ENCODE measurements at regions not wholly inside any gene's neighbourhood (a gene's known extent, or its start where the extent isn't known, plus 50 kb on each side); places are given as distances from the start of the nearest gene placed in this dataset.
"Not testable (repeated sequence)": the region's sequence is repeated elsewhere in the genome, so short reads cannot be mapped to it uniquely, and the experiment has no call there.

- DNase-seq (ENCODE audit: low read depth), result no peak
Measured at GRCh38 chr6:103578115-103578514, 1281.6 kb downstream of the HACE1 start.

DNA sequence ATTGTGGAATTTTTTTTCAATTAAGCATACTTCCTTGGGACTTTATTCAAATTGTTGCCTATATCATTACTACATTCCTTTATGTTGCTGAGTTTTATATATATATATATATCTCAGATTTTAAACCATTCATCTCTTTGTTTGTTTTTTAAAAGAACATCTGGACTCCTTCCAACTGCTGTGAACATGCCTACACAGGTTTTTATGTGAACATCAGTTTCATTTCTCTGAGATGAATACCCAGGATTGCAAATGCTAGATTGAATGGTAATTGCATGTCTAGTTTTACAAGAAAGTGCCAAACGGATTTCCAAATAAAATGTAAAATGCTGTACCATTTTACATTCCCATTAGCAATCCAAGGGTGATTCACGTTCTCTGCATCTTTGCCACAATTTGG is 1289.3 kb downstream of the HACE1 start:
- no peak for DNase-seq (ENCODE audit: low read depth)

DNA sequence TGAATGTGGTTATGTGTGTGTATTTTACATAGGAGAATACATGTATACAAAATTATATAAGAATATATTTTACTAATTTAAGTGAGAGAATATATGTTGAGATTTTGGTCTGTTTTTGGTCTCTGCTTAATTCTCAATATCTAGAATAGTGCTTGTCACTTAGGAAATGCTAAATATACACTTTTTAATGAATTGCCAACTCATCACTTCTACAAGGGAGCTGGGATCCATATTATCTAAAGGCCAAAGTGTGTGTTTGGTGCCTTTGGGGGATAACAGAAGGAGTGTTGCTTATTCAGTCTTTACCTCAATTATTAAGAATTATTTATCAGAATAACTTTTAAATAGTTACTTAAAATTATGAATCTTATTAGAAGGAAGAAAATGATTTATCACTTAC is 1304.8 kb downstream of the HACE1 start:
- no peak for DNase-seq (ENCODE audit: low read depth)

GRCh38 chr6:103538381-103538780 is 1321.3 kb downstream of the HACE1 start:
- no peak for DNase-seq (ENCODE audit: low read depth)

GRCh38 chr6:103534814-103535213 is 1324.9 kb downstream of the HACE1 start:
- DNase-seq (ENCODE audit: low read depth), result no peak

GRCh38 chr6:103534095-103534494 is 1325.6 kb downstream of the HACE1 start:
- no peak for DNase-seq (ENCODE audit: low read depth)

- no peak for DNase-seq (ENCODE audit: low read depth)
Measured at GRCh38 chr6:103522045-103522444, 1337.7 kb downstream of the HACE1 start.

DNA sequence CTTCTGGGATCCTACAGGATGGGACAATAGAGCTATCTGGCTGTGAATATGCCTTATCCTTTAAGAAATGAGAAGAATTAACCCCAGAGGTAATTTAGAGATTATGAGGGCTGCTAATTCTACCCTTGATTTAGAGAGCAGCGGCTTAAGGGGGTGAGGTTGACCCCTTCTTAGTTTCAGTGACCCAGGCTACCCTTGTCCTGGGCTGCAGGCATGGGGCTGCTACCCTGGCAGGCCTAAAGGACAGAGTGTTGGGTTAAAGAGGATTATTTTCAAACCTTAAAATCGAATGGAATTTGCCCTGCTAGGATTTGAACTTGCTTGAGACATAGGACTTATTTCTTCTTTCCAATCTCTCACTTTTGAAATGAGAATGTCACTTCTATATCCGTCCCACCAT is 1343.4 kb downstream of the HACE1 start:
- no peak for DNase-seq (ENCODE audit: low read depth)

GRCh38 chr6:103507052-103507451 is 1352.7 kb downstream of the HACE1 start:
- no peak for DNase-seq (ENCODE audit: low read depth)

GRCh38 chr6:103505155-103505518 is 1354.6 kb downstream of the HACE1 start:
- no peak for DNase-seq (ENCODE audit: low read depth)

DNA sequence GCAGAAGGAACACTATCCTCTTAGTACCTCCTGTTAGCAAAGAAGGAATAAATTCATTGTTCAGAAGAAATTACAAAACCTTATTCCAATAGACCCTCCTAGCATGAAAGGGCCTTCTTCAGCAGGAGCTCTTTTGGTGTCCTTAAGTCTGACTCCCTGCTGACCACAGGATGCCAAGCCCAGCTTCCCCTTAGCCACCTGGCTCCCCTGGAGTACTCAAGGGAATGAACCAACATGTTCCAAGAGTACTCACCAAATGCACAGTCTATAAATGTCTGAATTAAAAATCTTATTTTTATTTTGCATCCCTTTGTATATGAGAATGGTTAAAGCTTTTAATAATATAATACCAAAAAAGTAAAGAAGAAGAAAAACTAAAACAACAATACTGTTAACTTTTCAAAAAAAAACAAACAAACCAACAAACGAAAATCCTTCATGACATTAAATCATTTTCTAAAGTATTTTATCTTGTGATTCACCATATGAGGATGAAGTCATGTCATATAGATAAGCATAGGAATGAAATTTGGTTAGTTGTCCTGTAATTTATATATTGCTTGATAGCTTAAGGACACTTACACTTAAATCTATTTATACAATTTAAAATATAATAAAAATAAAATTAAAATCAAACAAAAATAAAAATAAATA is 1355.1 kb downstream of the HACE1 start:
- no peak for DNase-seq (ENCODE audit: low read depth)

DNA sequence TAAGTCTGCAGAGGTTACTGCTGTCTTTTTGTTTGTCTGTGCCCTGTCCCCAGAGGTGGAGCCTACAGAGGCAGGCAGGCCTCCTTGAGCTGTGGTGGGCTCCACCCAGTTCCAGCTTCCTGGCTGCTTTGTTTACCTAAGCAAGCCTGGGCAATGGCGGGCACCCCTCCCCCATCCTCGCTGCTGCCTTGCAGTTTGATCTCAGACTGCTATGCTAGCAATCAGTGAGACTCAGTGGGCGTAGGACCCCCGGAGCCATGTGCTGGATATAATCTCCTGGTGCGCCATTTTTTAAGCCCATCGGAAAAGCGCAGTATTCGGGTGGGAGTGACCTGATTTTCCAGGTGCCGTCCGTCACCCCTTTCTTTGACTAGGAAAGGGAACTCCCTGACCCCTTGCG is 1363.1 kb downstream of the HACE1 start:
- not testable (repeated sequence) for DNase-seq (ENCODE audit: low read depth)

DNA sequence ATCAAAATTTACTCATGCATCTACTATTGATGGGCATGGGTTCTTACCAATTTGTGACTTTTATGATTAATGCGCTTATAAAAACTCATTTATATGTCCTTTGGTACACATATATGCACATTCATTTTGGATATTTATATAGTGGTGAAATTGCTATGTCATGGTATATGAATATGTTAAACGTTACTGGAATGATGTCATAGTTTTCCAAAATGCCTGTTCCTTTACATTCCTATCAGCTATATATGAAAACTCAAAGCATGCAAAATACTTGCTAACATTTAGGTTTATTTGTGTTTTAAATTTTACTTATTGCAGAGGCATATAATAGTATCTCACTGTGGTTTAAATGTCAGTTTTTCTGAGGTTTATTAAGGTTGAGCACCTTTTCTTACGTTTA is 1403.1 kb downstream of the HACE1 start:
- no peak for DNase-seq (ENCODE audit: low read depth)

- DNase-seq (ENCODE audit: low read depth), result no peak
Measured at GRCh38 chr6:103455275-103455674, 1404.4 kb downstream of the HACE1 start.

GRCh38 chr6:103409475-103409874 is 1450.2 kb downstream of the HACE1 start:
- no peak for DNase-seq (ENCODE audit: low read depth)

- no peak for DNase-seq (ENCODE audit: low read depth)
Measured at GRCh38 chr6:103405321-103405720, 1454.4 kb downstream of the HACE1 start.

GRCh38 chr6:103404799-103405198 is 1454.9 kb downstream of the HACE1 start:
- no peak for DNase-seq (ENCODE audit: low read depth)

DNA sequence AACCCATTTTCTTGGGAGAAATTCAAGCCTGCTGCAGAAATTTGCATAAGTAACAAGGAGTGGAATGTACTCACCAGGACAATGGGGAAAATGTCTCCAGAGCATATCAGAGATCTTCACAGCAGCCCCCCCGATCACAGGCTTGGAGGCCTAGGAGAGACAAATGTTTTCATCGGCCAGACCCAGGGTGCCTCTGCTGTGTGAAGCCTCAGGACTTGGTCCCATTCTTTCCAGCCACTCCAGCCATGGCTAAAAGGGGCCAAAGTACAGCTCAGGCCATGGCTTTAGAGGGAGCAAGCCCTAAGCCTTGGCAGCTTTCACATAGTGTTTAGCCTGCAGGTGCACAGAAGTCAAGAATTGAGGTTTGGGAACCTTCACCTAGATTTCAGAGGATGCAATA is 1463.0 kb downstream of the HACE1 start:
- no peak for DNase-seq (ENCODE audit: low read depth)

DNA sequence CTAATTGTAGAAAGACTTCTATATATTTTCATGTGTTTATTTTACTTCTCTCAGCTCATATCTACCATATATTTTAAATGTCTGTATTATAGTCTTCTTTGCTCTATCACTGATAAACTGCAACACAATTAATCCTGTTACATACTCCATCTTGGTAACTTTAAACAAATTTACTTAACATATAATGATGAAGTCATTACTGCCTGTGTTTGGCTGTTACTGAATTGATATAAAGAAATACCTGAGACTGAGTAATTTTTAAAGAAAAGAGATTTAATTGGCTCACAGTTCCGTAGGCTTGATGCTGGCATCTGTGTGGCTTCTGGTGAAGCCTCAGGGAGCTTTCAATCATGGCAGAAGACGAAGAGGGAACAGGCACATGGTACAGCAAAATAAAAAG is 1480.4 kb downstream of the HACE1 start:
- DNase-seq (ENCODE audit: low read depth), result no peak

- no peak for DNase-seq (ENCODE audit: low read depth)
Measured at GRCh38 chr6:103367212-103367611, 1492.5 kb downstream of the HACE1 start.

DNA sequence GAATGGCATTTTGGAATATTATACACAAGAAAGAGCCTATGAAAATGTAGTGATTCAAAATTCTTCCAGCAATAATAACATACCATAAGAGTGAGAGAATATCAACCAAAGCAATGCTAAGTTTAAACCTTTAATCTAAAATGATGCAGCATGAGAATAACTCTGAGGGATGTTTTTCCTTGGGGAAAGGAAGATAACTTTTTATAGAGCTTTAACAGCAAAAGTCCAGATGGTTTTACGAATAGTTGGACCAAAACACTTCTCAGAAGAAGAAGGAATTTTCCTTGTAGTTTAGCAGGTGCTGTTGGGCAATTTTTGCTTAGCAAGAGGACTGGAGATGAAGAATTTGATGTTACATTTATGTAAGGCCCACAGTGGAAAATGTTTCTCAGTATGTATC is 1503.2 kb downstream of the HACE1 start:
- no peak for DNase-seq (ENCODE audit: low read depth)

DNA sequence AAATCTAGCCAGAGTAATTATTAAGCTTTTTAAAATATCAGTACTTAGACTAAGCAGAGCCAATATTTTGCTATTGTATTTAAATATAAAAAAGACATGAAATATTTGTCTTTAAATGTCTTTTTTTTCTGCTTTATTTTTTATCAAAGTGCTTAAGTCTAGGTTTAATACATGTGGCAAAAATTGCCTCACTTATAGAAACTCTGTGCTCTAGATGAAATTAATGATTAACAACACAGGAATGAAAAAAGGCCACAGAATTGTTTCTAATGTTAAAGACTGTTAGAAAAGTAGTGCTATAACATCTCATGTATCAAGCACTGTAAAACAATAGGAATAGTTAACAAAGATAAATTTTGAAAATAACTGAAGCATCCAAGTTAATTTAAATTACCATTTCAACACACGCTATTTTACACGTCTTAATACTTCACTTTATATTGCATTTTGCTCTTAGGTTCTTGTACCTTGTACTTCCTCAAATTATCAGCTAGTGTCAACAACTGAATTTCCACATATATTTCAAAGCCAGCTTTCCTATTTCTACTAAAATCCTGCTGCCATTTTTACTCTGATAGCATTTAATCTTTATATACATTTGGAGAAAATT is 1515.1 kb downstream of the HACE1 start:
- no peak for DNase-seq (ENCODE audit: low read depth)

DNA sequence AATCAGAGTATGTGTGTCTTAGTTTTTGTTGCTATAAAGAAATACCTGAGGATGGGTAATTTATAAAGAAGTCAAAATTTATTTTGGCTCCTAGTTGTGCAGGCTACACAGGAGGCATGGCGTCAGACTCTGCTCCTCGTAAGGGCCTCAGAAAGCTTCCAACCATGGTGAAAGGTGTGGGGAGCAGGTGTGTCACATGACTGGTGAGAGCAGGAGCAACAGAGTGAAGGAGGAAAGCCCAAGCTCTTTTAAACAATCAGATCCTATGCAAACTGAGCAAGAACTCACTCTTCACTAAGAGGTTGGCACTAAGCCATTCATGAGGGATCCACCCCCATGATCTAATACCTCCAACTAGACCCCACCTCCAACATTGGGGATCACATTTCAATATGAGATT is 1524.3 kb downstream of the HACE1 start:
- no peak for DNase-seq (ENCODE audit: low read depth)

Measured in stromal cell of bone marrow (primary cell).